Upper lobe of left lung (tissue), 4 donors: ENCODE measurements at regions not wholly inside any gene's neighbourhood (a gene's known extent, or its start where the extent isn't known, plus 50 kb on each side); places are given as distances from the start of the nearest gene placed in this dataset.

ENCODE experiments used
- CTCF ChIP-seq, 6 experiments: fragments of 450-650 bp in 4 of 6; fragments of 200-600 bp in 2 of 6; sonication (generic) in 2 of 6; IDR thresholded peaks; one replicate each; pipeline ENCODE4 v1.5.1; 2016 to 2019; ENCODE audit warnings: antibody characterized with exemption in 6 of 6
- EP300 ChIP-seq, 4 donors: sonication (generic); formaldehyde crosslinking; IDR thresholded peaks; one replicate each; pipeline ENCODE4 v1.5.1; 2017; ENCODE audit warnings: antibody characterized with exemption in 4 of 4, control low read depth in 2 of 4
- POLR2A ChIP-seq, 4 donors: fragments of 450-650 bp; IDR thresholded peaks; one replicate each; pipeline ENCODE4 v1.5.1; 2016 to 2017; ENCODE audit warnings: antibody characterized with exemption in 4 of 4, mild to moderate bottlenecking in 2 of 4

GRCh38 chrX:95903975-95904374, 780.7 kb upstream of the DIAPH2 start:
- no peak for TF ChIP-seq CTCF (IDR thresholded peaks at IDR 0.05)
- no peak for TF ChIP-seq EP300 (IDR thresholded peaks at IDR 0.05)
- TF ChIP-seq POLR2A (IDR thresholded peaks at IDR 0.05) = no peak
